D721Med (cell line): ENCODE measurements at regions not wholly inside any gene's neighbourhood (a gene's known extent, or its start where the extent isn't known, plus 50 kb on each side); places are given as distances from the start of the nearest gene placed in this dataset.

Experiments used
- DNase-seq: peaks from one replicate; pipeline ENCODE4 v3.0.0; 2011; ENCODE audit warnings: low spot score; ENCODE audit not compliant: insufficient read length
- FAIRE-seq: peaks from 2 replicates; lab custom pipeline; 2011; peaks lifted over from hg19 to GRCh38; lab: Jason Lieb, UNC
- TF ChIP-seq, protein P1 (sequence below): IDR thresholded peaks from 2 replicates; pipeline ENCODE4 v1.5.1; 2012; ENCODE audit warnings: mild to moderate bottlenecking, control low read depth; ENCODE audit not compliant: insufficient read depth; ENCODE audit errors: missing control alignments

DNA sequence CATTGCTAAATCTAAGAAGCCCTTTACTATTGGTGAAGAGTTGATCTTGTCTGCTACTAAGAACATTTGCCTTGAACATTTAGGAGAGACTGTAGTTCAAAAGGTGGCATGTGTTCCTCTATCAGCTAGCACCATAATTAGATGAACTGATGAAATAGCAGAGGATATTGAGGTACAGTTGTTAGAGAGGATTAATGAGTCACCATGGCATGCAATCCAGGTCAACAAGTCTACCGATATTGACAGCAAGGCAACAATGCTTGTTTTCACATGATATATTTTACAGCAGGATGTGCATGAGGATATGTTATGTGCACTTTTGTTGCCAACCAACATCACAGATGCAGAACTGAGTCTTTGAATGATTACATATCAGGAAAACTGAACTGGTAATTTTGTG is 134.3 kb upstream of the CDH9 start:
- no peak for FAIRE-seq
- DNase-seq: no peak

GRCh38 chr5:27171761-27172261 is 133.4 kb upstream of the CDH9 start:
- TF ChIP-seq, protein P1, sequence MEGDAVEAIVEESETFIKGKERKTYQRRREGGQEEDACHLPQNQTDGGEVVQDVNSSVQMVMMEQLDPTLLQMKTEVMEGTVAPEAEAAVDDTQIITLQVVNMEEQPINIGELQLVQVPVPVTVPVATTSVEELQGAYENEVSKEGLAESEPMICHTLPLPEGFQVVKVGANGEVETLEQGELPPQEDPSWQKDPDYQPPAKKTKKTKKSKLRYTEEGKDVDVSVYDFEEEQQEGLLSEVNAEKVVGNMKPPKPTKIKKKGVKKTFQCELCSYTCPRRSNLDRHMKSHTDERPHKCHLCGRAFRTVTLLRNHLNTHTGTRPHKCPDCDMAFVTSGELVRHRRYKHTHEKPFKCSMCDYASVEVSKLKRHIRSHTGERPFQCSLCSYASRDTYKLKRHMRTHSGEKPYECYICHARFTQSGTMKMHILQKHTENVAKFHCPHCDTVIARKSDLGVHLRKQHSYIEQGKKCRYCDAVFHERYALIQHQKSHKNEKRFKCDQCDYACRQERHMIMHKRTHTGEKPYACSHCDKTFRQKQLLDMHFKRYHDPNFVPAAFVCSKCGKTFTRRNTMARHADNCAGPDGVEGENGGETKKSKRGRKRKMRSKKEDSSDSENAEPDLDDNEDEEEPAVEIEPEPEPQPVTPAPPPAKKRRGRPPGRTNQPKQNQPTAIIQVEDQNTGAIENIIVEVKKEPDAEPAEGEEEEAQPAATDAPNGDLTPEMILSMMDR: no peak
- no peak for DNase-seq
- FAIRE-seq: no peak

More for the DNA sequence above, 134.3 kb upstream of the CDH9 start:
- TF ChIP-seq, protein P1: no peak

GRCh38 chr5:27158775-27159174 is 120.4 kb upstream of the CDH9 start:
- FAIRE-seq: no peak
- TF ChIP-seq, protein P1: no peak
- no peak for DNase-seq

DNA sequence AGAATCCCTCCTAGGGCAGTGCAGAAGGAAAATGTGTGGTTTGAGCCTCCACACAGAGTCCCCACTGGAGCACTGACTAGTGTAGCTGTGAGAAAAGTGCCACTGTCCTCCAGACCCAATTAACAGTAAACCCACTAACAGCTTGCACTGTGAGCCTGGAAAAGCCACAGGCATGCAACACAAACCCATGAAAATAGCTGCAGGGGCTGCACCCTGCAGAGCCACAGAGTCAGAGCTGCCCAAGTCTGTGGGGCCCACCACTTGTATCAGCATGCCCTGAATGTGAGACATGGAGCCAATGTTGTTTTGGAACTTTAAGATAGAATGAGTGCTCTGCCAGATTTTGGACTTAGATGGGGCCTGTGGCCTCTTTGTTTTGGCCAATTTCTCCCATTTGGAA is 119.8 kb upstream of the CDH9 start:
- DNase-seq (no peak), FAIRE-seq (no peak)
- TF ChIP-seq, protein P1: no peak

GRCh38 chr5:27144456-27144855 is 106.1 kb upstream of the CDH9 start:
- no peak for FAIRE-seq
- TF ChIP-seq, protein P1: no peak
- no peak for DNase-seq

DNA sequence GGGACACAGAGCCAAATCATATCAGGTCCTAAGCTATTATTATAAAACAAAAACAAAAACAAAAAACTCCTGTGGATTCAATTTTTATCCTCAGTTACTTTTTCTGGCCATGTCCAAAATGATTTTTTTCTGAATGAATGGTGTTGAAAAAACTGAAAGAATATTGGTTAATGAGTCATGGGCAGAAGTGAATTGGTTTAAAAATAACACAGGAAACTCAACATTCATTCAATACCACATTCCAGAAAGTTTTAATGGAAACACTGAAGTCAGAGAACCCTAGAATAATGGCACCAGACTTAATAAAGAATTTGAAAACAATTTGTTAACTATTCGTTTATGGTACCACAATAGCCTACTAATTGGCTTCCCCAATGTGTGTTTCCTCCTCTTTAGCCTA is 102.4 kb upstream of the CDH9 start:
- FAIRE-seq: no peak
- no peak for DNase-seq
- TF ChIP-seq, protein P1: no peak

- DNase-seq (no peak), FAIRE-seq (no peak)
- TF ChIP-seq, protein P1: no peak
Measured at GRCh38 chr5:27130587-27130986, 92.2 kb upstream of the CDH9 start.
